HG02870 (cell line): ENCODE measurements at regions not wholly inside any gene's neighbourhood (a gene's known extent, or its start where the extent isn't known, plus 50 kb on each side); places are given as distances from the start of the nearest gene placed in this dataset.

ENCODE experiments used
- ATAC-seq: cut with Tn5 transposase; IDR thresholded peaks from one replicate; pipeline ENCODE4 v1.9.1; 2021; ENCODE audit warnings: mild to moderate bottlenecking, moderate library complexity; ENCODE audit not compliant: unreplicated experiment

GRCh38 chr1:234668577-234668955 is 58.6 kb upstream of the IRF2BP2 start:
- no peak for ATAC-seq

- no peak for ATAC-seq
These were observed 57.9 kb upstream of the IRF2BP2 start for GRCh38 chr1:234667600-234668576.

- ATAC-seq = no peak
These were observed 56.8 kb upstream of the IRF2BP2 start for GRCh38 chr1:234666761-234667160.

GRCh38 chr1:234665975-234666605 is 56.1 kb upstream of the IRF2BP2 start:
- ATAC-seq = no peak

GRCh38 chr1:234662148-234662547 is 52.2 kb upstream of the IRF2BP2 start:
- ATAC-seq = no peak

GRCh38 chr1:234661317-234661928 is 51.4 kb upstream of the IRF2BP2 start:
- ATAC-seq = no peak

GRCh38 chr1:234660536-234661316 is 50.7 kb upstream of the IRF2BP2 start:
- ATAC-seq = no peak
